ENCODE measurements at regions not wholly inside any gene's neighbourhood (a gene's known extent, or its start where the extent isn't known, plus 50 kb on each side); places are given as distances from the start of the nearest gene placed in this dataset.

GRCh38 chr2:146209842-146210275, 1635.0 kb upstream of the ACVR2A start:
- Mint-ChIP-seq H3K9me3 (ENCODE audit: low read depth) (peaks cover 3% of the 10 kb centered on the region), H3K27ac (no peak overlapping the region), H3K4me1 (ENCODE audit: low read depth) (peaks cover 1% of the 10 kb centered on the region), H3K27me3 (no peaks in the 10 kb centered on the region), H3K36me3 (ENCODE audit: insufficient read depth) (no peaks in the 10 kb centered on the region), H3K4me3 (ENCODE audit: low read depth) (no peak overlapping the region)
- no peak for TF ChIP-seq CTCF (IDR thresholded peaks at IDR 0.05; ENCODE audit: unreplicated experiment)
- DNase-seq (ENCODE audit: low spot score, unreplicated experiment): no peak

DNA sequence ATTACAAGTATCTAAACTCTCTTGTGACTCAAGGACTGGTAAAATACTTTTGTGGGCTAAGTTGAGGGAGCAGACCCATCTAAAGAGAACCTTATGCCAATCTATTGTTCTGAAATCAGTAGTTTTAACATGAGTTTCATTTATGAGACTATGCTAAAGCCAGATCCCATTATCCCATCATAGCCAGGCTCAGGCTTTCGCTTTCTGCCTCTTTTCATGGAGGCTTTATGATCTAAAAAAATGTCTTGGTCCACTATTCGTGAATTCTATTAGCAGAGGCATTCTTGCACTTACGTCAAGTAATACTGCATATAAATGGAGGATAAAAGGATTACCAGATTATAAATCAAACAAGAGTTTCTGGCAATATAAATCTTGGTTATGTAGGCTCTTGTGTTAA, 1636.9 kb upstream of the ACVR2A start:
- no peak overlapping the region for H3K4me3 Mint-ChIP-seq (ENCODE audit: low read depth)
- H3K36me3 Mint-ChIP-seq (ENCODE audit: insufficient read depth): no peaks in the 10 kb centered on the region
- H3K27ac Mint-ChIP-seq: no peak overlapping the region
- H3K9me3 Mint-ChIP-seq (ENCODE audit: low read depth): peaks cover 3% of the 10 kb centered on the region
- TF ChIP-seq CTCF (IDR thresholded peaks at IDR 0.05; ENCODE audit: unreplicated experiment): no peak
- no peak for DNase-seq (ENCODE audit: low spot score, unreplicated experiment)
- no peaks in the 10 kb centered on the region for H3K27me3 Mint-ChIP-seq
- no peaks in the 10 kb centered on the region for H3K4me1 Mint-ChIP-seq (ENCODE audit: low read depth)

DNA sequence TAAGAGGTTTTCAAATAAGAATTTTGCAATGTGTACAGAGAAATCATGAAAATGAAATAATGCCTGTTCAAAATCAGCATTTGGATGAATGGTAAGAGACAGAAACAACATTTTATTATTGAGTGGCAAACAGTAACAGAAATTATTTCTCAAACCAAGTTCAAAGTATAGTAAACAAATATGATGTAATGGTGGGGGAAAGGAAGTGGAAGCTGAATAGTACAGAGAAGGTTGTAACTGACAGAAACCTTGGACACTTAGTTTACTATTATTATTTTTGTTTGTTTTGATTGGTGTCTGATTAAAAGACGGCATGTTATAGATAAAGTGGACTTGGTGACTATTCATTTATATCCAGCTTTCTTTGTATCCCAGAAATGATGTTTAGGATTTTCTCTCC, 1637.4 kb upstream of the ACVR2A start:
- no peak for DNase-seq (ENCODE audit: low spot score, unreplicated experiment)
- Mint-ChIP-seq H3K9me3 (ENCODE audit: low read depth) (peaks cover 3% of the 10 kb centered on the region), H3K4me1 (ENCODE audit: low read depth) (no peaks in the 10 kb centered on the region), H3K27ac (no peak overlapping the region), H3K36me3 (ENCODE audit: insufficient read depth) (no peaks in the 10 kb centered on the region), H3K27me3 (no peaks in the 10 kb centered on the region), H3K4me3 (ENCODE audit: low read depth) (no peak overlapping the region)
- no peak for TF ChIP-seq CTCF (IDR thresholded peaks at IDR 0.05; ENCODE audit: unreplicated experiment)

DNA sequence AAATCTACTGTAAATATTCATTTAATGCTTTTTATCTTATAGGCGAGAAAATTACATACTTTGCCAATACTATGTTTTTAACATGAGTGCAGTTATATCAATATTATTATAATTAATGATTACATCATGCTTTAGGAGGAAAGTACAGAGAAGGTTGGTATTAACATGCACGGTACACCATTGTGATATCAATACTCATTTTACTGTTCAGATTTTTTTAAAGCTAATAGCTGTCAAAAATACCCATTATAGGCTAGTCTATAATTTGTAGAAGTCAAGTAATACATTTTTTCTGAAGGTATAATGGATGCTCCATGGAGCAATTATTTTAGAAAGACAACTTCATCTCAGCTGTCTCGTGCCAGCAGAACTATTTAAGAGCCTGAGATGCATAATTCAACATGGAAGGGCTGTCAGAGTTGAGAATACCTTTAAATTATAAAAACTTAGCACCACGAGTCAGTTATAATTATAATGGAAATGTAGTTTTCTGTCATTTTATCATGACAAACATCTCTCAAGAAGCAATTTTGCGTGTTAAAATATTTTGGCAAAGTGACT, 1641.7 kb upstream of the ACVR2A start:
- no peak for TF ChIP-seq CTCF (IDR thresholded peaks at IDR 0.05; ENCODE audit: unreplicated experiment)
- no peak for DNase-seq (ENCODE audit: low spot score, unreplicated experiment)
- Mint-ChIP-seq H3K4me1 (ENCODE audit: low read depth) (no peaks in the 10 kb centered on the region), H3K27ac (no peak overlapping the region), H3K27me3 (no peaks in the 10 kb centered on the region), H3K9me3 (ENCODE audit: low read depth) (no peaks in the 10 kb centered on the region), H3K4me3 (ENCODE audit: low read depth) (no peak overlapping the region), H3K36me3 (ENCODE audit: insufficient read depth) (no peaks in the 10 kb centered on the region)

- Mint-ChIP-seq H3K9me3 (ENCODE audit: low read depth) (no peaks in the 10 kb centered on the region), H3K27ac (no peak overlapping the region), H3K4me1 (ENCODE audit: low read depth) (no peaks in the 10 kb centered on the region), H3K27me3 (no peaks in the 10 kb centered on the region), H3K4me3 (ENCODE audit: low read depth) (no peak overlapping the region), H3K36me3 (ENCODE audit: insufficient read depth) (no peaks in the 10 kb centered on the region)
- TF ChIP-seq CTCF (IDR thresholded peaks at IDR 0.05; ENCODE audit: unreplicated experiment): no peak
- no peak for DNase-seq (ENCODE audit: low spot score, unreplicated experiment)
These were observed 1651.2 kb upstream of the ACVR2A start for GRCh38 chr2:146193619-146194018.

Data from progenitor cell of endocrine pancreas (in vitro differentiated cells).